Chondrocyte (in vitro differentiated cells): ENCODE measurements at regions not wholly inside any gene's neighbourhood (a gene's known extent, or its start where the extent isn't known, plus 50 kb on each side); places are given as distances from the start of the nearest gene placed in this dataset.

Source experiments
- DNase-seq: peaks from one replicate; pipeline ENCODE4 v3.0.0; 2021; ENCODE audit warnings: mixed read lengths, low spot score
- H3K27ac Mint-ChIP-seq: one replicate; pipeline ENCODE4 v1.8.0; 2021; ENCODE audit warnings: mild to moderate bottlenecking, moderate library complexity, mixed read lengths; ENCODE audit not compliant: unreplicated experiment
- H3K27me3 Mint-ChIP-seq: 2 replicates; pipeline ENCODE4 v1.8.0; 2021; ENCODE audit warnings: low read depth, mixed read lengths
- H3K36me3 Mint-ChIP-seq: 2 replicates; pipeline ENCODE4 v1.8.0; 2021; ENCODE audit warnings: low read depth, mixed read lengths
- H3K4me1 Mint-ChIP-seq: 2 replicates; pipeline ENCODE4 v1.8.0; 2021; ENCODE audit warnings: low read depth, mild to moderate bottlenecking, mixed read lengths
- H3K4me3 Mint-ChIP-seq: one replicate; pipeline ENCODE4 v1.8.0; 2021; ENCODE audit warnings: mild to moderate bottlenecking, moderate library complexity, mixed read lengths; ENCODE audit not compliant: unreplicated experiment
- H3K9me3 Mint-ChIP-seq: 2 replicates; pipeline ENCODE4 v1.8.0; 2021; ENCODE audit warnings: low read depth, mixed read lengths
- CTCF ChIP-seq: fragments of 200-600 bp; sonication (generic); IDR thresholded peaks from 2 replicates; pipeline ENCODE4 v1.5.0; 2021; ENCODE audit warnings: antibody characterized with exemption, mild to moderate bottlenecking, moderate library complexity

GRCh38 chr6:170053966-170054661, 236.8 kb downstream of the DLL1 start:
- no peaks in the 10 kb centered on the region for H3K36me3 Mint-ChIP-seq
- peaks cover 2% of the 10 kb centered on the region for H3K27me3 Mint-ChIP-seq
- TF ChIP-seq CTCF, result no peak
- no peaks in the 10 kb centered on the region for H3K9me3 Mint-ChIP-seq
- H3K4me3 Mint-ChIP-seq, result no peak overlapping the region
- no peaks in the 10 kb centered on the region for H3K4me1 Mint-ChIP-seq
- H3K27ac Mint-ChIP-seq, result no peak overlapping the region
- DNase-seq, result peak; percentile 43

DNA sequence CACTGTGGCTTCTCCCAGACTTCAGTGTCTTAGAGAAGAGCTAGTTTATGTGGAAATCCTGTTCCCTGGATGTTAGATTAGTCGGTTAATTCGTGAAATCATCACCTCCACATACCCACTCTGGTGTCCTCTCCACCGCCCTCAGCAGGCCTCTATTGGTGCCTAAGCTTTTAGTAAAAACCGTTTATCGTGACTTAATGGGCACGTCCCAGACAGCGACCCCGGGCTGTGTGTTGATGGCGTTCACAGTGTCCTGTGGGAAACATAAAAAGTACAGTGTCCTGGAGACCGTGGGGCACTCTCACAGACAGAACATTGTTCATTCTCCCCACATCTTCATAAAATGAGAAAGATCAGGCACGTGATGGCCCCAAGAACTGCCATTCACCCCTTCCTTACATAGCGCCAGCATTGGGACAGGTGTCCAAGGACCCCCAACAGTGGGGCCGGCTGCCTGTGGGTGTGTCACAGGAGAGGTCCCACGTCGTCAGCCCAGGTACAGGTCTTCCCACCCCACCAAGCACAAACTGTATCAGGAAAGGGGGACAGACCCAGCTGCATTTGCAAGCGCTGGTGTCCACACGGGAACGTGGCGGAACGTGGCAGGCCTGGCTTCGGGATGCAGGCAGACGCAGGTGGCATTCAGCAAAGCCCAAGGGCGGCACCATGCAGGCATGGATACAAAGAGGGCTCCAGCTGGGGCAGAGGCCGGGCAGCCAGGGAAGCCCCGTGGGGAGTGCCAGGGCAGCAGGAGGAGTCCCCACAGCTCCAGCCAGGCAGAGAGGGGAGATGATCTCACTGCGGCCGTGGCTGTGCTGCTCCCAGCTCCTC, 237.7 kb downstream of the DLL1 start:
- DNase-seq, result peak; percentile 84
- H3K36me3 Mint-ChIP-seq, result no peaks in the 10 kb centered on the region
- no peak overlapping the region for H3K4me3 Mint-ChIP-seq
- H3K9me3 Mint-ChIP-seq, result no peaks in the 10 kb centered on the region
- no peak overlapping the region for H3K27ac Mint-ChIP-seq
- peaks cover 2% of the 10 kb centered on the region for H3K27me3 Mint-ChIP-seq
- TF ChIP-seq CTCF, result no peak
- no peaks in the 10 kb centered on the region for H3K4me1 Mint-ChIP-seq

DNA sequence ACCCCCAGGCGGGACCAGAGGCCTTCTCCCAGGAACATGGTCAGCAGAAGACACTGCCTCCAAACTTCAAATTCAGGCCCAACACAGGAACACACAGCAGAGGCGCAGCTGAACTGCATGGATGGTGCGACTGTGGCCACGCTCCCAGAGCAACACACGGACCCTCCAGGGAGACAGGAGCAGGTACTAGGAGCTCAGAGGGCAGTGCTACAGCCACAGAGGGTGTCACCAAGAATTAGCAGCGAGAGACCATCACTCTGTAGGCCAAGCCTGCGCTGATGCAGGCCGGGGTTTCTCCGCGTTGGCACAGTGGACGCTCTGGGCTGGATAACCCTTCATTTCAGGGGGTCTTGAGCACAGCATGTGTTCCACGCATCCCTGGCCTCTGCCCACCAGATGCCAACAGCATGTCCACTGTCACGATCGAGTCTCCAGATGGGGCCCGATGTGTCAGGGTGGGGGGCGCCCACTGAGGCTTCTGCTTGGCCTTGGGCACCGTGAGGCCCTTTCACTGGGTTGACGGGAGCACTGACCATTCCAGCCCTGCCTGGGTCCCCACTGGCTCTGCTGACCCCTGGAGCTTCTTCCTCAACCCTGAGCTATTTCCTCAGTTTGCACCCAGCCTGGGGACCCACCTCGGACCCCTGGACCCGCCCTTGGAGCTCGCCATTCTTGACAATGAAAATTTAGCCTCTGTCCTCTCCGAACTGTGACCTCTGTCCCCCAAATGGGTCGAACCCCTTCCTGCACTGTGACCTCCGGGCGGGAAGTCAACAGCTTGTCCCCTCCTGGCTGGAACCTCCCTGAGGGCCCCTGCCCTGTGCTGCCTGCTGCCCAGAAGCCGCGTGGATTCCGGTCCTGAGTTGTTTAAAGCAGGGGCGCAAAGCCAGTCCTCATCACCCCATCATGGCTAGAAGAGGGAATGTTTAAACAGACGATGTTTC, 239.4 kb downstream of the DLL1 start:
- H3K27ac Mint-ChIP-seq, result no peak overlapping the region
- H3K4me3 Mint-ChIP-seq, result no peak overlapping the region

DNA sequence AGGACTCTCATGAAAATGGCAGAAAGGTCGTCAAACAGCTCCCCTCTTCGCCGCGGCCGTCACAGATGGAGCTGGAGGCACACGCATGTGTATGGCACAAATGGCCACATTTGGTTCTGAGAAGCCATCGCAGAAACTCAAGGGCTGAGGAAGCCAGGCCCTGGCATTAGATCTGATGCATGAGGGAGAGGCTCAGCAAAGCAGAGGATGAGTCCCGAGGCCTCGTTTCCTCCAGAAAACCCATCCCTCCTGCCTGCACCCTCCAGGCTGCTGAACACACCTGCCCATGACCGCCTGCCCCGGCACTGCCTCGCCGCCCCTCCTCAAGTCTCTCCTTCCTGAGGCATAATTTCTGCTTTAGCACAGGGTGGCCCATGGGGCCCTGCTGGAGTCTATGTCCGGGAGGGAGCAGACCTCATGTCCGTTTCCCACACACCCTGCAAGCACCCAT, 240.3 kb downstream of the DLL1 start:
- H3K4me3 Mint-ChIP-seq, result no peak overlapping the region
- H3K27ac Mint-ChIP-seq, result no peak overlapping the region
- peak; percentile 57 for DNase-seq
- H3K4me1 Mint-ChIP-seq, result no peaks in the 10 kb centered on the region
- H3K27me3 Mint-ChIP-seq, result peaks cover 2% of the 10 kb centered on the region
- no peaks in the 10 kb centered on the region for H3K9me3 Mint-ChIP-seq
- TF ChIP-seq CTCF, result no peak
- no peaks in the 10 kb centered on the region for H3K36me3 Mint-ChIP-seq

More for the DNA sequence above, 239.4 kb downstream of the DLL1 start:
- no peak for TF ChIP-seq CTCF
- DNase-seq, result peak; percentile 86
- H3K4me1 Mint-ChIP-seq, result no peaks in the 10 kb centered on the region
- no peaks in the 10 kb centered on the region for H3K9me3 Mint-ChIP-seq
- H3K36me3 Mint-ChIP-seq, result no peaks in the 10 kb centered on the region
- H3K27me3 Mint-ChIP-seq, result peaks cover 2% of the 10 kb centered on the region
